HG03139 (cell line): ENCODE measurements at regions not wholly inside any gene's neighbourhood (a gene's known extent, or its start where the extent isn't known, plus 50 kb on each side); places are given as distances from the start of the nearest gene placed in this dataset.
"Not testable (repeated sequence)": the region's sequence is repeated elsewhere in the genome, so short reads cannot be mapped to it uniquely, and the experiment has no call there.

Source experiments
- ATAC-seq: cut with Tn5 transposase; IDR thresholded peaks from one replicate; pipeline ENCODE4 v1.9.1; 2021; ENCODE audit not compliant: unreplicated experiment

DNA sequence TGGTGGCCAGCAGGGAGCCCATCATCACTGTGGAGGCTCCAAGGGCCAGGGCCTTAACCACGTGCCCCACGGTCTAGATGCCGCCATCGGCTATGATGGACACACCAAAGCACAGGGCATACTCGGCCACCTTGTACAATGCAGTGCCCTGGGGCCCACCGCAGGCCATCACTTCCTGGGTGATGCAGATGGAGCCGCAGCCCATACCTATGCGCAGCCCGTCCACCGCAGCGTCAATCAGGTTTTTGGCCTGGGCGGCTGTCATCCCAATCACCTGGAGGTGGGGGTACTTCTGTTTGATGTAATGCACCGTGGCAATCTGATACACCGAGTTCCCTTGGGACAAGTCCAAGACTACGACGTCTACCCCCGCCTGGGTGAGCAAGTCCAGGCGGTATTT lies 153.3 kb upstream of the ZSWIM2 start:
- no peak for ATAC-seq

DNA sequence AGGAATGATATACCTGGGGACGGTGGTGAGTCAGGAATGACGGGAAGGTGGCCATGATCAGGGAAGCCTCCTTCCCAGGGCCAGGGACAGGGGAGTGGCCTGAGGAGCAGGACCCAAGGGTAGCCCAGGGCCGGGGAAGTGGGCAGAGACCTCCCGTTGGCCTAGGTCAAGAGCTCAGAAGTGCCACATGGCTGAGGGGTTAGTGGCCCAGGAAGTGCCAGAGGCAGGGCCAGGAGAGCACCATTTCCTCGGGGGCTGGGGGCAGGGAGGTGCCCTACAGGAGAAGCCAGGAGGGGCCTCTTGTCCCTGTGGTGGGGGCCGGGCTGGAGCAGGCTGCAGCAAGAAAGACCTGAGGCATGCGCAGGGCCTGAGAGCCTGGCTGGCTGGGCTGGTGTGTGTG lies 152.3 kb upstream of the ZSWIM2 start:
- ATAC-seq = no peak

DNA sequence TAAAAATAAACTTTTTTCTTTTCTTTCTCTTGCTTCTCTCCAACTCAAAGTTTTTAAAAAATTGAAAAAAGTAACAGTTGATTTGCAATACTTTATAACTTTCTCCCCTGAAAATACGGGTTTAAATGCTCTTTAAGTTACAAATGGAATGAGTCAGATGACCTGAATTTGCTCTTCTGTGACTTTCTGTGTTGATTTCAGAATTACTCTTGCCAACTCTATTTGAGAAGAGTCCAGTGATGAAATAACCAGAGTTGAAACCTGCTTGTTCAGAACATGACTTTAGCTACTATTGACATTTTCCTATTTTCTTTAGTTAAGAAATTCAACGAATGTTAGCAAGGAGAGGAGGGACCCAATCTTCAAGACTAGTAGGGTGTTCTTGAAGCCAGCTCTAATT lies 146.1 kb upstream of the ZSWIM2 start:
- no peak for ATAC-seq

DNA sequence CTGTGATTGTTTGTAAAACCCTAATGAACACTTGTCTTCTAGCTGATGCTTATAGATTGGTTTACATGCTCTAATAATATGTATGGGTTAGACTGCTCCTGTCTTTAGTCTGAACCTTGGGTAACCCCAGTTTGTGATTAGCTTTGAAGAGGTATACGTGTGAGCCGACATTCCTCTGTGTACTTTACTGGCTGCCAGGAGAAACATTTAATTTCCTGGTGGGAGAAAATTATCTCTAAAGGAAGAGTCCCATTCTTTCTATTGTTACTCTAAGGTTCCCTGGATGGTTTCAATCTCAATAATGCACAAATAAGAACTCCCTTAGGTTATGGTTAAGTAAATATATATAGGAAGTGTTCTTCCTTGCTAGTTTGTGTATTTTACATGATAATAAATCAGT lies 143.6 kb upstream of the ZSWIM2 start:
- ATAC-seq = no peak

DNA sequence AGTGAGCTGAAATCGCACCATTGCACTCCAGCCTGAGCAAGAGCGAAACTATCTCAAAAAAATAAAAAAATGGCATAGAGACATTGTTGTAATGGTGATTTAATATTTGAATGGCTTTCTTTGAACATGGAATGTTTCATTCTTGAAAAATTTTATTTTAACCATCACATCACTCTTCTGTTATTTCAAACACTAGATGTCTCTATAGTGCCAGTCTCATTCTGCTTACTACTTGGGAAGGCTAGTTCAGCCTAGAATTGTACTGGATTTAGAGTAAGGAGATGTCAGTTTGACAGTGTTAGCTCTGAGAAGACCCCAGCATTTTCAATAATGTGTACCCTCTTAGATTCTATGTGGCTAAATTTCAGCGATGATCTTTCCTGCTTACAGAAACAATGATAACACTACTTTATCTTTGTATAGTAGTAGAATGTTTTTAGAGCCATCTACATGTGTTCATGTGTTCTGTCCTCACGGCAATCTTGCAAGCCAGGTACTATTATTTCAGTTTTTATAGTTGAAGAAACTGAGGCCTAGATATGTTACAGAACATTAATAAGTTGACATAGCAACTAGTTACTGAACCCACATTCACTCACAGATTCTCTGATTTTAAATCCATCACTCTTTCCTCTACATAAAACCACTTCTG lies 142.9 kb upstream of the ZSWIM2 start:
- no peak for ATAC-seq

DNA sequence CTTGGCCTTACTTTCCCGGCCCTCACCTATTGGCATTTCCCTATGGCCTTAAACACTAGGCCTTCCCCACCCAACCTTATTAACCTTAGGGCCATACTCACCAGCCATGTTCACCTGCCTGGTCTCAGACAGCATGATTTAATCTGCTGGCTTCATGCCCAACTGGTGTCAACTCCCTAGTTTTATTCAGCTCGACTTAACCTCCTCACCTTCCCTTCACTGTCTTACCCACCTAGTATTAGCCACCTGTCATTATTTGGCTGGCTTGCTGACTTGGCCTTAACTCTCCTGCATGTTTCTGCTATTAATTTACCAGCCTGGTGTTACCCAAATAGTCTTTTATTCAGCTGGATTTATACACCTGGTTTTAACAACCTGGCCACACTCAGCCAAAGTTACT lies 136.0 kb upstream of the ZSWIM2 start:
- no peak for ATAC-seq

DNA sequence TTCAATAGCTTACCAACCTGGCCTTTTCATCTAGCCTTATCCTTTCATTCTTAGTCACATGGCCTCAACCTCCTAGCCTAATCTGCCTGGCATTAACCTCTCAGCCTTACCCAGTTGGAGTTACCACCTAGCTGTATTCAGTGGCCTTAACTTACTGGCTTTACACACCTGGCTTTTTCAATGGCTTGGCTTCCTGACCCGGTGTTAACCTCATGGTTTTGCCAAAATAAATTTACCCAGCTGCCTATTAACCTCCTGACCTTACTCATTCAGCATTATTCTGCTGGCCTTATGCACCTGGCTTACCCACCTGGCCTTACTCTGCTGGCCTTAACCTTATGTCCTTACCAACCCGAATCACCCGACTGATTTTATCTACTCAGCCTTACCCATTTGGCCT lies 135.5 kb upstream of the ZSWIM2 start:
- no peak for ATAC-seq

DNA sequence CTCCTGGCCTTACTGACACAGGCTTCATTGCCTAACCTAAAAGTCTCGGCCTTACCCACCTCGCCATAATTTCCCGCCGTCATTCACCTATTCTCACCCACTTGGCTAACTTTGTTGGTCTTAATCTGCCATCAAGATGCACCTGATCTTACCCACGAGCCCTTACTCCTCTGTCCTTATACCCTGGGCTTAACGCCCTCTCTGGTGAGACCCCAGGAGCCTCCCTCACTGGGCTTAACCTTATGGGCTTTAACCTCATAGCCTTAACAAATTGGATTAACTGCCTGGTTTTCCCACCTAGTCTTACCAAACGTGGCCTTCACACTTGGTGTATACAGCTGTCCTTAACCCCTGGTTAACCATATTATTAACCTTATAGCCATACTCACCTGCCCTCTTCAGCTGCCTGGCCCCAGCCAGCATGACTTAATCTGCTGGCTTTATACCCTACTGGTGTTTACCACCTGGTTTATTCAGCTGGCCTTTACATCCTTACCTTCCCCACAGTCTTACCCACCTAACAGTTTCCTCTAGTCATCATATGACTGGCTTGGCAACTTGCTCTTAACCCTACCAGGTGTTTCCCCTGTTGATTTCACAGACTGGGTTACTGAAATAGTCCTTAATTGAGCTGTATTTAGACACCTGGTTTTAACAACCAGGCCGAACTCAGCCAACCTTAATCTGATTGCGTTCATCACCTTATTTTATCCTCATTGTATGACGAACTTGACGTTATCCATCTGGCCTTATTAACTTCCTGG lies 132.0 kb upstream of the ZSWIM2 start:
- no peak for ATAC-seq

DNA sequence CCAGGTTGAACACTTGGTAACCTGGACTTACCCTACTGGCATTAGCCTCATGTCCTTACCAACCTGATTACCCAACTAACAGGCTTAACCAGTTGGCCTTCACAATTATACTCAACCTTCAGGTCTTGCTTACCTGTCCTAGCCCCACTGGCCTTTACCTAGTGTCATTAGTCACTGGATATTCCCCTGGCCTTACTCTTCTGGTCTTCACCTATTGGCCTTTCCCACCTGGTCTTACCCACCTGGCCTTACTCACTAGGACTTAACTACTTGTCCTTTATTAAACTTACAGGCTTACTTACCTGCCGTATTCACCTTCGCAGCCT lies 131.1 kb upstream of the ZSWIM2 start:
- no peak for ATAC-seq

DNA sequence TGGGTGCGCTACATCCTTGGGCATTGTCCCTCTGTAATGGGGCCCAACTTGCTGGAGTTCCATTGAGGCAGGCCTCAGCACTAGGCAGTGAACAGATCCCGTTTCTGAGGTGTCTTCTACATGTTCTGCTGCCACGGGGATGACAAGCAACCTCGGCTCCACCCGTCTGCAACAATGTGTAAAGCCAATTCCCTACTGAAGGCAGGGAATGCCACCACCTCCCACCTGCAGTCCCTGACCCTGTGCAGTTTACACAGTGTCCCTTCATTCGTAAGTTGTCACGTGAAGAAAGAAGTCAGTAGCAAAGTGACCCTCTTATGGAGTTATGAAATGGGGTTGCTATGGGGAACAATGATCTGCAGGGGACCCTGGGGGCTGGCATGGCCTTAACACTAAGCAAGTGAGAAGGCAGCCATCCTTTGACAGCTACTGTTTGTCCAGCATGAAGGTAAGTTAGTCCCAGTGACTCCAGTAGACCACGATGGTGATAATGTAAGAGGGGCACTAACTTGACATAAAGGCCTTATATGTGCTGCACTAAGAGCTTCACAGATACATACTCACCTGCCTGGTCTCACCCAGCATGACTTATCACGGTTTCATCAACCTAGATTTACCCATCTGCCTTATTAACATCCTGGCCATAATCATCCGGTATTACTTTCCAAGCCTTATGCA lies 130.6 kb upstream of the ZSWIM2 start:
- ATAC-seq = no peak

DNA sequence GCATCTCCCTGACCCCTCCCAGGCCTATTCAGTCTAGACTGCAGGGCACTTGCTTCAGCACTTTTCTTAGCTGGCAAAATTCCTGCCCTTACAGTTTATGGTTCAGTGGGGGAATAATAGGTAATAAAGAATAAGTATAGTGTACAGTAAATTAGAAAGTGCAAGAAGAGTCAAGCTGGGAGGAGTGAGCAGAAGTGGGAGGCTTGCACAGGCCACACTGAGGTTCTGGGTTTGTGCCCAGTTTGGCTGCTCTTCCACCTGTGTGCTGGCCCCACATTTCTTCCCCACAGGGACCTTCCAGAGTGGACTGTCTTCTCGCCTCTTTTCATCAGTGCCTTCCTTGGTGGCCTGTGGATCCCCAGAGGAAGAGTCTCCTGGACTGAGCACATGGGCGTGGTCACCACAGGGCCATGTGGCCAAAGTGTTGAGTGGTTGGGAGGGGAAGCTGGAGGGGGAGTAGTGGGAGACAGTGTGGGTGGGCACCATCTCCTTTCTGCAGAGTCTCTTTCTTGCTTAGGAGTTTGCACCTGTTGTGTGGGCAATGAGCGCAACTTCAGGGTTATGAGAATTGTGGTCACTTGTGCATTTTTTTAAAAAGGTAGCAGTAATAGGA lies 128.6 kb upstream of the ZSWIM2 start:
- ATAC-seq = no peak

DNA sequence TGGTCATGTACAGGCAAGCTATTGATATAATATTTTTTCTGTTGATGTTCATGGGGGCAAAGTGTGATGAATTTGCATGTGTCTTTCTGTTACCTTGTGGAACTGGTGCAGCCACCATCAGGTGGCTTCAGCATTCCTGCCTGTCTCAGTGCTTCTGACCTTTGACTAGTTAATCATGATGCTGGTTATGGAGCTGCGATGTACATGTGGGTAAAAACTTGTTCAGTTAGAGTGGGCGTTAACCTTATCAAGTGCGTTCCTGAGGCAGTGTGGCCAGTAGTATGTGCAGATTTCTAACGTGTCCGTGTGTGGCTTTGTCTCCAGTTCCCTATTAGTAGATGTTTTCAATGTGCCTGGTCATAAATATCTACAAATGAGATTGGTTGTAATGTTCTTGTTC lies 127.4 kb upstream of the ZSWIM2 start:
- ATAC-seq = no peak

DNA sequence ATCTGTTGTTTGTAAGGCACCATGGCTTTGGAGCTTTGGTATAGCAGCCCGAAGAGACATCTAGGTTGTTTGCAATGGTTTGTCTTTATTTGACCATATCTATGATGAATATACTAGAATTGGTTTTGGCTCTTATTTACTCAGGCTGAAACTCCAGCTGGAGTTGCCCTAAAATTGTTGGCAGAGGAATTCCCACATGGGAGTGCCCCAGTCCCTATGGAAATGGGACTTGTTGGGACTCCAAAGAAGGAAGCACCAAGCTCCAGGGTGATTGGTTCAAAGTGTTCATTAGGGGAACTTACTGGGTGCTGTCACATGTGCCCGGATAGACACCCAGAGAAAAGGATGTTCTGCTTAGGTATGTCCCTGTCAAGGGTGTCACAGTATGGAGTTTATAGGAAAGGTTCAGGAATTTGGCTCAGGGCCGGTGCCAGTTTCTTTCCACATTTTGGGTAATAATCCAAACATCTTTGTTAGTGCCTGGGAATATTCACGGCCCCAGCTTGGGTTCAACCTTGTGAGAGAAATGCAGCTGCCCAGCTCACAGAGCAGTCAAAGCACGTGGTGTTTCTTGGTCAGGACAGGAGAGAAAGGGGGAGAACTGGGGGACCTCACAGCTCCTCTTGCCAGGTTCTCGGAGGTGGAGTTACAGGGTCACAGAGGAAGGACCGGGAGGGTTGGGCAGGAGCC lies 123.5 kb upstream of the ZSWIM2 start:
- no peak for ATAC-seq

DNA sequence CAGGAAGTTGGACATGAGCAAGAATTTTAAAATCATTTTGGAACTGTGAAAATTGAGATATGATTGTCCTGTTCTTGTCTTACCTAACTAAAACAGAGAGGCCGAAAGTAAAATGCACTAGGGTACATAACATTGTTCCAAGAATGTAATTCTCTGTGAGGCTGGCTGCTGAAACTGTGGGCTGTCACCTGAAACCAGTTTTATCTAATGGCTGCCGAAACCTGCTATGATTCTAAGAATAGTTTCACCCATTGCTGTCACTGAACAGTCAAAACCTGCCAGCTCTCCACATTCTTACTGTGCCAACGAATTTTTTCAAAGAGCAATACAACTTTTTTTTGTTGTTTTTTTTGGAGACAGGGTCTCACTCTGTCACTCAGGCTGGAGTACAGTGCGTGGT lies 119.3 kb upstream of the ZSWIM2 start:
- ATAC-seq = no peak

DNA sequence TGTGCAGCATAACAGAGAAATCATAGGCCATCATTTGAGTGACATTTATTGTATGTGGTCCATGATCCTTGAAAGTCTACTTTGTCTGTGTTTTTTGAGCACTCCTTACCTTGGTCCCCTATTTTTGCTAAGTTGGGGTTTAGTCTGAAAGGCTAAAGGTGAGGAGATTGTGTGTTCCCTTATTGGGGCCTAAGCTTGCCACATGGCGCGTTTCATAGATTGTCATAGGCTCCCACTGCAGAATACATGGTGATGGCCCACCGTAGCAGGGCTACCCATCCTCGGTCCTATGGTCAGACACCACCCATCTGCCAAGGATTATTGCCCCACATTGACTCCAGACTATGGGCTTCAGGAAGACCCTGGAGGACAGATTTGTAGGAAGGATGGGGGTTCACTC lies 117.0 kb upstream of the ZSWIM2 start:
- no peak for ATAC-seq

DNA sequence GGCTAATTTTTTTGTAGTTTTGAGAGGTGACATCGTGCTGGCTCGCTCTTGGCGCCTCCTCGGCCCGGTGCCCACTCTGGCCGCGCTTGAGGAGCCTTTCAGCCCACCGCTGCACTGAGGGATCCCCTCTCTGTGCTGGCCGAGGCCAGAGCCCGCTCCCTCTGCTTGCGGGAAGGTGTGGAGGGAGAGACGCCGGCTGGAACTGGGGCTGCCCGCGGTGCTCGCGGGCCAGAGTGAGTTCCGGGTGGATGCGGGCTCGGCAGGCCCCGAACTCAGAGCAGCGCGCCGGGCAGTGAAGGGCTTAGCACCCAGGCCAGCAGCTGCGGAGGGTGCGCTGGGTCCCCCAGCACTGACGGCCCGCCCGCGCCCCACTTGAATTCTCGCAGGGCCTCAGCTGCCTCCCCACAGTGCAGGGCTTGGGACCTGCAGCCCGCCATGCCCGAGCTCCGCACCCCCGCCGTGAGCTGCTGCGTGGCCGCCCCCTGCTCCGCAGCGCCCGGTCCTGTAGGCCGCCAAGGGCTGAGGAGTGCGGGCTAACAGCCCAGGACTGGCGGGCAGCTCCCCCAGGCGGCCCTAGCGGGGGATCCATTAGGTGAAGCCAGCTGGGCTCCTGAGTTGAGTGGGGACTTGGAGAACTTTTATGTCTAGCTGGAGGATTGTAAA lies 113.2 kb upstream of the ZSWIM2 start:
- no peak for ATAC-seq

DNA sequence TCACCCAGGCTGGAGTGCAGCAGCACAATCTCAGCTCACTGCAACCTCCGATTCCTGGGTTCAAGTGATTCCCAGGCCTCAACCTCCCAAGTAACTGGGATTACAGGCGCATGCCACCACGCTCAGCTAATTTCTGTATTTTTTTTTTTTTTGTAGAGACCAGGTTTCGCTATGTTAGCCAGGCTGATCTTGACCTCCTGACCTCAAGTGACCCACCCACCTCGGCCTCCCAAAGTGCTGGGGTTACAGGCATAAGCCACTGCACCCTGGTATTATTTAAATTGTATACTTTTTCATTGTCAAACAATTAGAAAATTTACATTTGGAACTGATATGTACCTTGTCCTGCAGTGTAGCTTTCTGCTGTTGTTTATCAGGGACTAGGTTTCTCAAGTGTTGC lies 111.3 kb upstream of the ZSWIM2 start:
- not testable (repeated sequence) for ATAC-seq

DNA sequence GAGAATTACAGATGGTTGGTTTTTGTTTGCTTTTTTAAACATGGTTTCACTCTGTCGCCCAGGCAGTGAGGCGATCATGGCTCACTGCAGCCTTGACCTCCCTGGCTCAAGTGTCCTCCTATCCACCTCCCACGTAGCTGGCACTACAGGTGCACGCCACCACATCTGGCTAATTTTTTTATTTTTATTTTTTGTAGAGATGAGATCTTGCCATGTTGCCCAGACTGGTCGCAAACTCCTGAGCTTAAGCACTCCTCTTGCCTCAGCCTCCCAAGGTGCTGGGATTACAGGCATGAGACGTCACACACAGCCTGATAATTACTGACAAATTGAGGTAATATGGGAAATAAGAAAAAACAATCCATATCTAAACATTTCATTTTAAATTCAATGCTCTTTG lies 110.5 kb upstream of the ZSWIM2 start:
- no peak for ATAC-seq

DNA sequence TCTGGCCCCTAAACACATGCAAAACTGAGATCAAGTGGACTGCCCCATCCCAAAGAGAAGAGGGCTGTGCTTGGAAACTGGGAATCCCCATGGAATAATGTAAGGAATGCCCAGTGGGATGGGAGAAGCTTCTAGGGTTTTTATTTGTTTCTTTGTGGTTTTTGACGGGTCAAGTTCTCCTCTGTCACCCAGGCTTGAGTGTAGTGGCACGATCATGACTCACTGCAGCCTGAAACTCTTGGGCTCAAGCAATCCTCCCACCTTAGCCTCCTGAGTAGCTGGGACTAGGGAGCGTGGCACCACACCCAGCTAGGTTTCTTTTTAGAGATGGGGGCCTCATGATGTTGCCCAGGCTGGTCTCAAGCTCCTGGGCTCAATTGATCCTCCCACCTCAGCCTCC lies 101.7 kb upstream of the ZSWIM2 start:
- no peak for ATAC-seq

DNA sequence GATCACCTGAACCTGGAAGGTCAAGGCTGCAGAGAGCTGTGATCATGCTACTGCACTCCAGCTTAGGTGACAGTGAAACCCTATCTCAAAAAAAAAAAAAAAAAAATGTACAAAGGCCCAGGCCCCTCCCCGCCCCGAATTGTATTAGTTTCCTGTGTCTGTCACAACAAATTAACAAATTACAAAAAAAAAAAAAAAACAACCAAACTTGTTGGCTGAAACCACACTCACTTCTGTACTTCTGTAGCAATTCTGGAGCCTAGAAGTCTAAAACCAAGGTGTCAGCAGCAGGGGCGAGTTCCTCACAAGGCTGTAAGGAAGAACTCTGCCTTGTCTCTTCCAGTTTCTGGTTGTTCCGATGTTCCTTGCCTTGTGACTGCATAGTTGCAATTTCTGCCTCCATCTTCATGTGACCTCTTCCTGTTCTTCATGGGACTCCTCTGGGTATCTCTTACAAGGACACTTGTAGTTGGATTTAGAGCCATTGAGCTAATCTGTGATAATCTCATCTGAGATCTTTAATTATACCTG lies 100.8 kb upstream of the ZSWIM2 start:
- ATAC-seq = no peak

DNA sequence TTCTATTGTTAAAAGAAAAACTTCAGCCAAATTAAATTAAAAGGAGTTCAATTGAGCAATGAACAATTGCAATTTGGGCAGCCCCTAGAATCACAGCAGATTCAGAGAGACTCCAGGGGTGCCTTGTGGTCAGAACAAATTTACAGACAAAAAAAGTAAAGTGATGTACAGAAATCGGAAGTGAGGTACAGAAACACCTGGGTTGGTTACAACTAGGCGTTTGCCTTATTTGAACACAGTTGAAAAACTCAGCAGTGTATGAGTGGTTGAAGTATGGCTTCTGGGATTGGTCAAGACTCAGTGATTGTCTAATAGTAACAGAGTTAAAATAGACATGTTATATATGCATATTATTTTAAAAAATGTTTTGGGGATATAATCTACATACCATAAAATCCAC lies 98.5 kb upstream of the ZSWIM2 start:
- ATAC-seq = no peak
